GM12878 (cell line): ENCODE measurements at regions not wholly inside any gene's neighbourhood (a gene's known extent, or its start where the extent isn't known, plus 50 kb on each side); places are given as distances from the start of the nearest gene placed in this dataset.
A peak's percentile ranks its signal among the peaks of the same experiment; 100 is the strongest.

Source experiments
- ATAC-seq: fragments of 200-7000 bp; cut with Tn5 transposase; 3 replicates; pipeline ENCODE4 v1.9.1; 2020; ENCODE audit warnings: mild to moderate bottlenecking, moderate library complexity
- BruUV-seq: library from RNA; stranded (reverse); fragments of 400-500 nt; replicated peaks from 2 replicates; lab custom pipeline; 2021; lab: Mats Ljungman, UMichigan
- CTCF ChIA-PET: fragments of 300-600 bp; sonication (Branson Sonifier 250); formaldehyde crosslinking; extraction: SDS; loops from one replicate; lab custom pipeline; 2021; ENCODE audit warnings: inconsistent platforms; lab: Yijun Ruan, JAX
- POLR2A ChIA-PET: fragments of 350-600 bp; formaldehyde crosslinking; extraction: SDS; loops from one replicate; lab custom pipeline; 2021; ENCODE audit warnings: inconsistent platforms; lab: Charles Lee
- RAD21 ChIA-PET: fragments of 300-600 bp; sonication (Branson Sonifier 250); formaldehyde crosslinking; loops from one replicate; lab custom pipeline; 2023; ENCODE audit warnings: antibody characterized with exemption; ENCODE audit not compliant: unreplicated experiment; lab: Charles Lee
- SMC1A ChIA-PET: fragments of 300-600 bp; sonication (Branson Sonifier 250); formaldehyde crosslinking; loops from one replicate; lab custom pipeline; 2023; ENCODE audit not compliant: unreplicated experiment, uncharacterized antibody; lab: Charles Lee
- DNase-seq: peaks from one replicate; pipeline ENCODE4 v3.0.0-alpha.2; 2011; ENCODE audit warnings: low read depth, low spot score
- FAIRE-seq: peaks from 3 replicates; lab custom pipeline; 2011; peaks lifted over from hg19 to GRCh38; lab: Jason Lieb, UNC
- H2AFZ ChIP-seq: 2 replicates; pipeline ENCODE4 v1.6.0; 2011; ENCODE audit warnings: low read depth, low read length, control low read depth; ENCODE audit not compliant: control insufficient read depth
- H3K27ac ChIP-seq: 2 replicates; pipeline ENCODE4 v1.5.1; 2011; ENCODE audit warnings: control low read depth; ENCODE audit not compliant: control insufficient read depth, insufficient read depth
- H3K27me3 ChIP-seq, 2 experiments: replicated peaks in 1 of 2; 2 replicates each; pipeline versions ENCODE4 v1.6.0 to v1.6.1; 2011; ENCODE audit warnings: low read length in 1 of 2; ENCODE audit not compliant: control insufficient read depth in 2 of 2, insufficient read depth in 2 of 2
- H3K36me3 ChIP-seq, 2 experiments: 2 replicates each; pipeline ENCODE4 v1.5.1; 2011; ENCODE audit warnings: low read length in 1 of 2; ENCODE audit not compliant: control insufficient read depth in 2 of 2, insufficient read depth in 2 of 2
- H3K4me1 ChIP-seq: 2 replicates; pipeline ENCODE4 v1.6.1; 2011; ENCODE audit warnings: mild to moderate bottlenecking, low read length, moderate library complexity, mixed read lengths; ENCODE audit not compliant: control insufficient read depth, insufficient read depth
- H3K4me2 ChIP-seq: 2 replicates; pipeline ENCODE4 v1.6.0; 2011; ENCODE audit warnings: control low read depth; ENCODE audit not compliant: control insufficient read depth, insufficient read depth
- H3K4me3 ChIP-seq: fragments of 200-600 bp; sonication (generic); 2 replicates; pipeline ENCODE4 v1.5.1; 2016
- H3K79me2 ChIP-seq: 2 replicates; pipeline ENCODE4 v1.6.0; 2011; ENCODE audit warnings: low read length; ENCODE audit not compliant: control insufficient read depth, insufficient read depth
- H3K9ac ChIP-seq: 2 replicates; pipeline ENCODE4 v1.8.0; 2011; ENCODE audit warnings: low read length, control low read depth, mixed read lengths; ENCODE audit not compliant: control insufficient read depth, insufficient read depth
- H3K9me3 ChIP-seq: replicated peaks from 3 replicates; pipeline ENCODE4 v1.5.1; 2011; ENCODE audit warnings: mild to moderate bottlenecking, low read length; ENCODE audit not compliant: control insufficient read depth, insufficient read depth
- H4K20me1 ChIP-seq: 2 replicates; pipeline ENCODE4 v1.6.0; 2011; ENCODE audit not compliant: control insufficient read depth, insufficient read depth
- ATF2 ChIP-seq: IDR thresholded peaks from 2 replicates; pipeline ENCODE4 v1.6.1; 2012; ENCODE audit warnings: low read length, inconsistent platforms
- CEBPB ChIP-seq, 2 experiments: fragments of 150-350 bp in 1 of 2; IDR thresholded peaks; 2 replicates each; pipeline ENCODE4 v1.6.1; 2012 to 2014; ENCODE audit warnings: low read depth in 2 of 2, low read length in 2 of 2, borderline replicate concordance in 1 of 2, inconsistent platforms in 1 of 2
- DPF2 ChIP-seq: fragments of 450-650 bp; IDR thresholded peaks from 2 replicates; pipeline ENCODE4 v1.6.1; 2017; ENCODE audit warnings: mild to moderate bottlenecking
- IRF4 ChIP-seq: IDR thresholded peaks from 2 replicates; pipeline ENCODE4 v1.6.1; 2011; ENCODE audit warnings: low read depth, low read length
- JUNB ChIP-seq: IDR thresholded peaks from 2 replicates; pipeline ENCODE4 v1.6.1; 2016; ENCODE audit warnings: antibody characterized with exemption, mild to moderate bottlenecking
- MAX ChIP-seq: IDR thresholded peaks from 2 replicates; pipeline ENCODE4 v1.6.1; 2012; ENCODE audit warnings: low read depth, low read length, improper control_type of control experiment
- MEF2B ChIP-seq: fragments of 450-650 bp; IDR thresholded peaks from 2 replicates; pipeline ENCODE4 v1.6.1; 2018; ENCODE audit warnings: mild to moderate bottlenecking, moderate library complexity; ENCODE audit not compliant: partially characterized antibody, poor library complexity, severe bottlenecking
- USF2 ChIP-seq: IDR thresholded peaks from 2 replicates; pipeline ENCODE4 v1.6.1; 2011; ENCODE audit warnings: low read depth, low read length, improper control_type of control experiment, borderline replicate concordance
- ZNF384 ChIP-seq: IDR thresholded peaks from 2 replicates; pipeline ENCODE4 v1.6.1; 2012; ENCODE audit warnings: low read depth, mild to moderate bottlenecking, low read length, improper control_type of control experiment, borderline replicate concordance
- WGBS: methylation state at CpG from one replicate; pipeline ENCODE4 v1.1.6; 2016; ENCODE audit warnings: low lambda C conversion rate; ENCODE audit not compliant: insufficient replicate concordance, insufficient coverage; ENCODE audit errors: missing lambda C conversion rate; 5-methylcytosine and 5-hydroxymethylcytosine counted together
- in situ Hi-C: fragments of 300-500 bp; cut with MboI; formaldehyde crosslinking; loops from 9 replicates; pipeline ENCODE4 v1.14.3; 2018; ENCODE audit warnings: mixed read lengths
- intact Hi-C: fragments of 100-400 bp; cut with micrococcal nuclease; formaldehyde crosslinking; loops from one replicate; pipeline ENCODE4 v1.14.2; 2022; ENCODE audit not compliant: unreplicated experiment

- no peak for TF ChIP-seq ATF2
These were observed 537.4 kb upstream of the SORCS1 start (continued) for GRCh38 chr10:107701943-107702342.

- no peak for FAIRE-seq
- peak; percentile 88 for ATAC-seq
- Histone ChIP-seq H2AFZ (no peak overlapping the region), H3K79me2 (no peaks in the 10 kb centered on the region), H3K9ac (no peak overlapping the region)
- WGBS: 0% methylated on average over 1 of the region's 1 CpG
- TF ChIP-seq MAX: no peak
- TF ChIP-seq ZNF384: no peak
- TF ChIP-seq MEF2B: no peak
- TF ChIP-seq DPF2: no peak
- TF ChIP-seq IRF4: no peak
- TF ChIP-seq USF2: no peak
- peak; percentile 8; the same call in 1 of the 2 replicates for TF ChIP-seq JUNB
- TF ChIP-seq CEBPB (IDR thresholded peaks at IDR 0.05; ENCODE audit: borderline replicate concordance in 1 of 2, low read depth in 2 of 2, low read length in 2 of 2): no peak
- TF ChIP-seq, all 136 proteins: peak for 1
- no peak overlapping the region for H3K4me3 ChIP-seq
- intact Hi-C loops (no loop called here), in situ Hi-C loops (no loop called here)
- no peaks in the 10 kb centered on the region for H3K36me3 ChIP-seq
- BruUV-seq: no TSS peak
- H3K27ac ChIP-seq: no peak overlapping the region
- no peak for DNase-seq
- ChIA-PET CTCF (interaction anchor here (1.2 kb wide), 1 partner anchor 122 kb away, joined by 3 read pairs; no protein-coding TSS in a partner anchor), POLR2A (no interaction called here), SMC1A (interaction anchor here (0.6 to 0.8 kb wide), 3 partner anchors 9 to 203 kb away, joined by 3 read pairs; no protein-coding TSS in a partner anchor), RAD21 (interaction anchor here (1.2 kb wide), 1 partner anchor 247 kb away, joined by 3 read pairs; no protein-coding TSS in a partner anchor)
- no peaks in the 10 kb centered on the region for H3K27me3 ChIP-seq
- no peaks in the 10 kb centered on the region for H4K20me1 ChIP-seq
- no peak overlapping the region for H3K4me2 ChIP-seq
- H3K9me3 ChIP-seq: no peaks in the 10 kb centered on the region
- H3K4me1 ChIP-seq: no peaks in the 10 kb centered on the region
These were observed 527.6 kb upstream of the SORCS1 start for GRCh38 chr10:107692072-107692471.
